SK-N-SH treated with all-trans-retinoic acid at 6 μM for 48 hours (cell line): ENCODE measurements at regions not wholly inside any gene's neighbourhood (a gene's known extent, or its start where the extent isn't known, plus 50 kb on each side); places are given as distances from the start of the nearest gene placed in this dataset.

ENCODE experiments used
- ATAC-seq: fragments of 200-7000 bp; cut with Tn5 transposase; 3 replicates; pipeline ENCODE4 v1.9.1; 2020; ENCODE audit warnings: mild to moderate bottlenecking, moderate library complexity
- ARNTL ChIP-seq: fragments of 450-650 bp; formaldehyde crosslinking; IDR thresholded peaks from 2 replicates; pipeline ENCODE4 v1.5.0; 2020; ENCODE audit warnings: low read depth, mild to moderate bottlenecking, moderate library complexity, borderline replicate concordance
- BACH2 ChIP-seq: fragments of 250-450 bp; sonication (Bioruptor Pico); IDR thresholded peaks from 2 replicates; pipeline ENCODE4 v1.9.0; 2021; ENCODE audit warnings: mild to moderate bottlenecking, borderline replicate concordance
- CSDC2 ChIP-seq: fragments of 250-450 bp; sonication (Bioruptor Pico); IDR thresholded peaks from 2 replicates; pipeline ENCODE4 v1.5.0; 2020; ENCODE audit warnings: mild to moderate bottlenecking, moderate library complexity
- ESRRG ChIP-seq: fragments of 250-450 bp; sonication (Bioruptor Pico); IDR thresholded peaks from 2 replicates; pipeline ENCODE4 v1.6.1; 2021; ENCODE audit warnings: mild to moderate bottlenecking
- GLIS3 ChIP-seq: fragments of 250-450 bp; sonication (Bioruptor Pico); IDR thresholded peaks from 2 replicates; pipeline ENCODE4 v1.5.0; 2020; ENCODE audit warnings: mild to moderate bottlenecking, moderate library complexity
- ISL1 ChIP-seq: fragments of 250-450 bp; sonication (Bioruptor Pico); IDR thresholded peaks from 2 replicates; pipeline ENCODE4 v2.1.2; 2022; ENCODE audit warnings: mild to moderate bottlenecking, moderate library complexity
- OSR1 ChIP-seq: fragments of 250-450 bp; sonication (Bioruptor Pico); IDR thresholded peaks from 2 replicates; pipeline ENCODE4 v1.8.0; 2022; ENCODE audit warnings: moderate library complexity, mild to moderate bottlenecking, inconsistent platforms
- RARB ChIP-seq: fragments of 250-450 bp; sonication (Bioruptor Pico); IDR thresholded peaks from 2 replicates; pipeline ENCODE4 v1.8.0; 2021; ENCODE audit warnings: mild to moderate bottlenecking, moderate library complexity
- SNAI2 ChIP-seq: fragments of 250-450 bp; sonication (Bioruptor Pico); IDR thresholded peaks from 2 replicates; pipeline ENCODE4 v1.5.0; 2020; ENCODE audit warnings: mild to moderate bottlenecking, moderate library complexity
- TCF4 ChIP-seq: fragments of 250-450 bp; sonication (Bioruptor Pico); IDR thresholded peaks from 2 replicates; pipeline ENCODE4 v1.8.0; 2021; ENCODE audit warnings: mild to moderate bottlenecking, moderate library complexity, borderline replicate concordance
- TOX ChIP-seq: fragments of 250-450 bp; sonication (Bioruptor Pico); IDR thresholded peaks from 2 replicates; pipeline ENCODE4 v1.8.0; 2021; ENCODE audit warnings: mild to moderate bottlenecking, moderate library complexity, borderline replicate concordance
- ZC3H10 ChIP-seq: fragments of 250-450 bp; sonication (Bioruptor Pico); IDR thresholded peaks from 2 replicates; pipeline ENCODE4 v1.5.1; 2021; ENCODE audit warnings: mild to moderate bottlenecking, moderate library complexity
- ZFP3 ChIP-seq: fragments of 250-450 bp; sonication (Bioruptor Pico); IDR thresholded peaks from 2 replicates; pipeline ENCODE4 v1.5.0; 2020; ENCODE audit warnings: mild to moderate bottlenecking, moderate library complexity
- ZFP30 ChIP-seq: fragments of 450-650 bp; formaldehyde crosslinking; IDR thresholded peaks from 2 replicates; pipeline ENCODE4 v1.5.0; 2022; ENCODE audit warnings: mild to moderate bottlenecking, moderate library complexity
- ZNF565 ChIP-seq: fragments of 450-650 bp; formaldehyde crosslinking; conservative IDR thresholded peaks from 2 replicates; pipeline ENCODE4 v1.5.0; 2020; ENCODE audit warnings: low read depth, mild to moderate bottlenecking, moderate library complexity
- ZNF70 ChIP-seq: fragments of 450-650 bp; formaldehyde crosslinking; IDR thresholded peaks from 2 replicates; pipeline ENCODE4 v1.5.0; 2020; ENCODE audit warnings: mild to moderate bottlenecking, moderate library complexity
- ZNF8 ChIP-seq: fragments of 450-650 bp; formaldehyde crosslinking; IDR thresholded peaks from 2 replicates; pipeline ENCODE4 v1.5.0; 2020; ENCODE audit warnings: mild to moderate bottlenecking, moderate library complexity
- TF ChIP-seq, protein P1 (sequence below): fragments of 250-450 bp; sonication (Bioruptor Pico); IDR thresholded peaks from 2 replicates; pipeline ENCODE4 v1.8.0; 2020; ENCODE audit warnings: mild to moderate bottlenecking, moderate library complexity, borderline replicate concordance
- TF ChIP-seq, protein P2 (sequence below): fragments of 250-450 bp; sonication (Bioruptor Pico); IDR thresholded peaks from 2 replicates; pipeline ENCODE4 v1.5.0; 2020; ENCODE audit warnings: mild to moderate bottlenecking, moderate library complexity
- TF ChIP-seq, protein P3 (sequence below): fragments of 250-450 bp; sonication (Bioruptor Pico); IDR thresholded peaks from 2 replicates; pipeline ENCODE4 v1.5.1; 2020; ENCODE audit warnings: low read depth, mild to moderate bottlenecking, moderate library complexity
- TF ChIP-seq, protein P4 (sequence below): fragments of 250-450 bp; sonication (Bioruptor Pico); IDR thresholded peaks from 2 replicates; pipeline ENCODE4 v1.8.0; 2021; ENCODE audit warnings: low read depth, mild to moderate bottlenecking, moderate library complexity, borderline replicate concordance
- TF ChIP-seq, protein P5 (sequence below): fragments of 250-450 bp; sonication (Bioruptor Pico); IDR thresholded peaks from 2 replicates; pipeline ENCODE4 v1.5.1; 2021; ENCODE audit warnings: mild to moderate bottlenecking, moderate library complexity

DNA sequence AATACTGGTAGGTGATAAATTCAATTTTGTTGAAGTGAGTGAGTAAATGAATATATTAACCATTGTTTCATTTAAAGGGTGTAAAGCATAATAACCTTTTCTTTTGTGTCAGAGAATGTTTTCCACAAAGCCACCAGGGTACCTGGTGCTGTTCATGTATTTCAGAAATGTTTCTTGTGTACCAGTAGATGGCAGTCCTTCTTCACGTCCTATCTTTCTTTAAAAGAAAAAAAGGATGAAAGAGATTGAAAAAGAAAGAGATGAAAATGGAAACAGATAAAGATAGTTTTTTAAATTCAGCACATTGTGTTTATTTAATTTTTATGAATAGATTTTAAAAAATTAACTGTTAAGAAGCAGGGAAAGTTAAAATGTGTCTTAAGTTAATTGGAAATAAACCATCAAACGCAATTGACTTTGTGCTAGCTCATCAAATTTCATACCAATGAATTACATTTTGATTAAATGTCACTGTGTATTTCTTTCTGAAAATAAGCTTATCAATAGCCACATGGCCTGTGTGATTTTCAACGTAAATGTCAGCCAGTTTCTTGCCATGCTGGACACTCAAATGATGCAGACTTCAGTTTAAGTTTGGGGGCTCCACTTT lies 65.5 kb upstream of the CHORDC1 start:
- TF ChIP-seq ZNF70 (CRISPR knock-in tag) (no peak), RARB (CRISPR knock-in tag) (no peak), GLIS3 (no peak), CSDC2 (CRISPR knock-in tag) (no peak), SNAI2 (CRISPR knock-in tag) (no peak), ZNF565 (no peak), ISL1 (no peak), TCF4 (no peak), BACH2 (CRISPR knock-in tag) (no peak)
- TF ChIP-seq, protein P1, sequence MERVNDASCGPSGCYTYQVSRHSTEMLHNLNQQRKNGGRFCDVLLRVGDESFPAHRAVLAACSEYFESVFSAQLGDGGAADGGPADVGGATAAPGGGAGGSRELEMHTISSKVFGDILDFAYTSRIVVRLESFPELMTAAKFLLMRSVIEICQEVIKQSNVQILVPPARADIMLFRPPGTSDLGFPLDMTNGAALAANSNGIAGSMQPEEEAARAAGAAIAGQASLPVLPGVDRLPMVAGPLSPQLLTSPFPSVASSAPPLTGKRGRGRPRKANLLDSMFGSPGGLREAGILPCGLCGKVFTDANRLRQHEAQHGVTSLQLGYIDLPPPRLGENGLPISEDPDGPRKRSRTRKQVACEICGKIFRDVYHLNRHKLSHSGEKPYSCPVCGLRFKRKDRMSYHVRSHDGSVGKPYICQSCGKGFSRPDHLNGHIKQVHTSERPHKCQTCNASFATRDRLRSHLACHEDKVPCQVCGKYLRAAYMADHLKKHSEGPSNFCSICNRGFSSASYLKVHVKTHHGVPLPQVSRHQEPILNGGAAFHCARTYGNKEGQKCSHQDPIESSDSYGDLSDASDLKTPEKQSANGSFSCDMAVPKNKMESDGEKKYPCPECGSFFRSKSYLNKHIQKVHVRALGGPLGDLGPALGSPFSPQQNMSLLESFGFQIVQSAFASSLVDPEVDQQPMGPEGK (CRISPR knock-in tag) = no peak
- TF ChIP-seq, protein P2, sequence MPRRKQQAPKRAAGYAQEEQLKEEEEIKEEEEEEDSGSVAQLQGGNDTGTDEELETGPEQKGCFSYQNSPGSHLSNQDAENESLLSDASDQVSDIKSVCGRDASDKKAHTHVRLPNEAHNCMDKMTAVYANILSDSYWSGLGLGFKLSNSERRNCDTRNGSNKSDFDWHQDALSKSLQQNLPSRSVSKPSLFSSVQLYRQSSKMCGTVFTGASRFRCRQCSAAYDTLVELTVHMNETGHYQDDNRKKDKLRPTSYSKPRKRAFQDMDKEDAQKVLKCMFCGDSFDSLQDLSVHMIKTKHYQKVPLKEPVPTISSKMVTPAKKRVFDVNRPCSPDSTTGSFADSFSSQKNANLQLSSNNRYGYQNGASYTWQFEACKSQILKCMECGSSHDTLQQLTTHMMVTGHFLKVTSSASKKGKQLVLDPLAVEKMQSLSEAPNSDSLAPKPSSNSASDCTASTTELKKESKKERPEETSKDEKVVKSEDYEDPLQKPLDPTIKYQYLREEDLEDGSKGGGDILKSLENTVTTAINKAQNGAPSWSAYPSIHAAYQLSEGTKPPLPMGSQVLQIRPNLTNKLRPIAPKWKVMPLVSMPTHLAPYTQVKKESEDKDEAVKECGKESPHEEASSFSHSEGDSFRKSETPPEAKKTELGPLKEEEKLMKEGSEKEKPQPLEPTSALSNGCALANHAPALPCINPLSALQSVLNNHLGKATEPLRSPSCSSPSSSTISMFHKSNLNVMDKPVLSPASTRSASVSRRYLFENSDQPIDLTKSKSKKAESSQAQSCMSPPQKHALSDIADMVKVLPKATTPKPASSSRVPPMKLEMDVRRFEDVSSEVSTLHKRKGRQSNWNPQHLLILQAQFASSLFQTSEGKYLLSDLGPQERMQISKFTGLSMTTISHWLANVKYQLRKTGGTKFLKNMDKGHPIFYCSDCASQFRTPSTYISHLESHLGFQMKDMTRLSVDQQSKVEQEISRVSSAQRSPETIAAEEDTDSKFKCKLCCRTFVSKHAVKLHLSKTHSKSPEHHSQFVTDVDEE (CRISPR knock-in tag) = no peak
- TF ChIP-seq, protein P3, sequence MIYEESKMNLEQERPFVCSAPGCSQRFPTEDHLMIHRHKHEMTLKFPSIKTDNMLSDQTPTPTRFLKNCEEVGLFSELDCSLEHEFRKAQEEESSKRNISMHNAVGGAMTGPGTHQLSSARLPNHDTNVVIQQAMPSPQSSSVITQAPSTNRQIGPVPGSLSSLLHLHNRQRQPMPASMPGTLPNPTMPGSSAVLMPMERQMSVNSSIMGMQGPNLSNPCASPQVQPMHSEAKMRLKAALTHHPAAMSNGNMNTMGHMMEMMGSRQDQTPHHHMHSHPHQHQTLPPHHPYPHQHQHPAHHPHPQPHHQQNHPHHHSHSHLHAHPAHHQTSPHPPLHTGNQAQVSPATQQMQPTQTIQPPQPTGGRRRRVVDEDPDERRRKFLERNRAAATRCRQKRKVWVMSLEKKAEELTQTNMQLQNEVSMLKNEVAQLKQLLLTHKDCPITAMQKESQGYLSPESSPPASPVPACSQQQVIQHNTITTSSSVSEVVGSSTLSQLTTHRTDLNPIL (CRISPR knock-in tag) = no peak
- TF ChIP-seq, protein P4, sequence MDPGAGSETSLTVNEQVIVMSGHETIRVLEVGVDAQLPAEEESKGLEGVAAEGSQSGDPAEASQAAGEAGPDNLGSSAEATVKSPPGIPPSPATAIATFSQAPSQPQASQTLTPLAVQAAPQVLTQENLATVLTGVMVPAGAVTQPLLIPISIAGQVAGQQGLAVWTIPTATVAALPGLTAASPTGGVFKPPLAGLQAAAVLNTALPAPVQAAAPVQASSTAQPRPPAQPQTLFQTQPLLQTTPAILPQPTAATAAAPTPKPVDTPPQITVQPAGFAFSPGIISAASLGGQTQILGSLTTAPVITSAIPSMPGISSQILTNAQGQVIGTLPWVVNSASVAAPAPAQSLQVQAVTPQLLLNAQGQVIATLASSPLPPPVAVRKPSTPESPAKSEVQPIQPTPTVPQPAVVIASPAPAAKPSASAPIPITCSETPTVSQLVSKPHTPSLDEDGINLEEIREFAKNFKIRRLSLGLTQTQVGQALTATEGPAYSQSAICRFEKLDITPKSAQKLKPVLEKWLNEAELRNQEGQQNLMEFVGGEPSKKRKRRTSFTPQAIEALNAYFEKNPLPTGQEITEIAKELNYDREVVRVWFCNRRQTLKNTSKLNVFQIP (CRISPR knock-in tag) = no peak
- TF ChIP-seq, protein P5, sequence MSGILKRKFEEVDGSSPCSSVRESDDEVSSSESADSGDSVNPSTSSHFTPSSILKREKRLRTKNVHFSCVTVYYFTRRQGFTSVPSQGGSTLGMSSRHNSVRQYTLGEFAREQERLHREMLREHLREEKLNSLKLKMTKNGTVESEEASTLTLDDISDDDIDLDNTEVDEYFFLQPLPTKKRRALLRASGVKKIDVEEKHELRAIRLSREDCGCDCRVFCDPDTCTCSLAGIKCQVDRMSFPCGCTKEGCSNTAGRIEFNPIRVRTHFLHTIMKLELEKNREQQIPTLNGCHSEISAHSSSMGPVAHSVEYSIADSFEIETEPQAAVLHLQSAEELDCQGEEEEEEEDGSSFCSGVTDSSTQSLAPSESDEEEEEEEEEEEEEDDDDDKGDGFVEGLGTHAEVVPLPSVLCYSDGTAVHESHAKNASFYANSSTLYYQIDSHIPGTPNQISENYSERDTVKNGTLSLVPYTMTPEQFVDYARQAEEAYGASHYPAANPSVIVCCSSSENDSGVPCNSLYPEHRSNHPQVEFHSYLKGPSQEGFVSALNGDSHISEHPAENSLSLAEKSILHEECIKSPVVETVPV (CRISPR knock-in tag) = no peak

DNA sequence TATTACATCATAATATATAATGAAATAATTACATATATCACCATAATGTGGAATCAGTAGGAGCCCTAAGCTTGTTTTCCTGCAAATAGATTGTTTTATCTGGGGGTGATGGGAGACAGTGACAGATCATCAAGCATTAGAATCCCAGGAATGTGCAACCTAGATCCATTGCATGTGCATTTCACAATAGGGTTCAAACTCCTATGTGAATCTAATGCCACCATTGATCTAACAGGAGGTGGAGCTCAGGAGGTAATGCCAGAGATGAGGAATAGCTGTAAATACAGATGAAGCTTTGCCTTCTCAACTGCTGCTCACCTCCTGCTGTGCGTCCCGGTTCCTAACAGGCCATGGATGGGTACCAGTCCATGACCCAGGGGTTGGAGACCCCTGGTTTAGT lies 63.8 kb upstream of the CHORDC1 start:
- no peak for ATAC-seq
- TF ChIP-seq ZNF70 (CRISPR knock-in tag) (no peak), OSR1 (CRISPR knock-in tag) (no peak), SNAI2 (CRISPR knock-in tag) (no peak), ZFP3 (CRISPR knock-in tag) (no peak), ARNTL (CRISPR knock-in tag) (no peak), ESRRG (CRISPR knock-in tag) (no peak), TOX (CRISPR knock-in tag) (no peak), TCF4 (no peak), ZNF565 (no peak), RARB (CRISPR knock-in tag) (no peak), ZFP30 (CRISPR knock-in tag) (no peak), GLIS3 (no peak), ZNF8 (CRISPR knock-in tag) (no peak), ZC3H10 (CRISPR knock-in tag) (no peak)
- TF ChIP-seq, protein P3 (CRISPR knock-in tag) = no peak
- TF ChIP-seq, protein P2 (CRISPR knock-in tag) = no peak
- TF ChIP-seq, protein P5 (CRISPR knock-in tag) = no peak
- TF ChIP-seq, protein P1 (CRISPR knock-in tag) = no peak

More for the DNA sequence above, 65.5 kb upstream of the CHORDC1 start:
- peak; percentile 70; the same call in 2 of the 3 replicates for ATAC-seq
